ENCODE measurements at regions not wholly inside any gene's neighbourhood (a gene's known extent, or its start where the extent isn't known, plus 50 kb on each side); places are given as distances from the start of the nearest gene placed in this dataset.

- Histone ChIP-seq H3K4me3 (ENCODE audit: insufficient read depth, low read depth, low read length) (no peak overlapping the region), H3K18ac (ENCODE audit: low read depth, low read length) (no peak overlapping the region), H4K5ac (ENCODE audit: low read depth, low read length) (no peak overlapping the region), H3K23ac (ENCODE audit: low read depth, low read length) (no peak overlapping the region), H3K56ac (ENCODE audit: extremely low read depth, insufficient read depth, low read length) (no peak overlapping the region), H3K79me1 (ENCODE audit: low read depth in 1 of 2, low read length in 2 of 2) (no peaks in the 10 kb centered on the region), H3K14ac (replicated peaks; ENCODE audit: low read depth, low read length) (no peak overlapping the region), H2AK5ac (ENCODE audit: low read depth, low read length) (no peak overlapping the region), H3K27me3 (ENCODE audit: control insufficient read depth, insufficient read depth, low read length) (no peaks in the 10 kb centered on the region; the same call in 1 of the 2 replicates), H3K4ac (ENCODE audit: low read depth, low read length) (no peak overlapping the region), H2AFZ (replicated peaks; ENCODE audit: low read length, poor library complexity) (no peak overlapping the region), H3K9me3 (ENCODE audit: control insufficient read depth, insufficient read depth, low read length) (no peaks in the 10 kb centered on the region), H2BK15ac (ENCODE audit: low read depth, low read length) (no peak overlapping the region), H3K27ac (ENCODE audit: insufficient read depth, low read length) (no peak overlapping the region), H3K4me2 (ENCODE audit: low read depth, low read length) (no peak overlapping the region), H4K91ac (ENCODE audit: insufficient read depth, low read depth, low read length) (no peak overlapping the region), H3K9me1 (ENCODE audit: insufficient read depth, low read length) (no peaks in the 10 kb centered on the region), H3K4me1 (ENCODE audit: control insufficient read depth, insufficient read depth, low read length) (no peaks in the 10 kb centered on the region), H3K36me3 (ENCODE audit: control insufficient read depth, insufficient read depth, low read length) (no peaks in the 10 kb centered on the region), H2BK20ac (ENCODE audit: low read depth, low read length) (no peak overlapping the region), H2AK9ac (replicated peaks; ENCODE audit: low read depth, low read length, poor library complexity) (no peak overlapping the region), H4K8ac (ENCODE audit: low read depth in 2 of 2, low read length in 2 of 2) (no peak overlapping the region), H2BK120ac (ENCODE audit: low read depth, low read length) (no peak overlapping the region), H4K20me1 (ENCODE audit: insufficient read depth, low read length) (no peaks in the 10 kb centered on the region), H2BK5ac (ENCODE audit: low read depth, low read length, poor library complexity, severe bottlenecking) (no peak overlapping the region), H3K9ac (ENCODE audit: low read depth, low read length) (no peak overlapping the region)
- DNase-seq, result no peak
- BruUV-seq (replicated peaks), result no TSS peak
- no peak for ATAC-seq (ENCODE audit: low read depth)
- in situ Hi-C loops (cut with MboI; ENCODE audit: low sequenced_read_pairs) (no loop called here), dilution Hi-C loops (cut with HindIII; ENCODE audit: low sequenced_read_pairs, unreplicated experiment) (no loop called here), intact Hi-C loops (cut with micrococcal nuclease) (no loop called here)
- ChIA-PET CTCF (no interaction called here), POLR2A (ENCODE audit: unreplicated experiment) (no interaction called here)
- TF ChIP-seq NFE2L2 (IDR thresholded peaks at IDR 0.05; ENCODE audit: low read depth, low read length), result no peak
- TF ChIP-seq FOS (IDR thresholded peaks at IDR 0.05; ENCODE audit: low read depth, low read length), result no peak
- no peak for TF ChIP-seq RCOR1 (IDR thresholded peaks at IDR 0.05; ENCODE audit: insufficient replicate concordance, low read length)
Observed at GRCh38 chr3:16670191-16670590, 65.0 kb upstream of the DAZL start.

Data from IMR-90 (cell line).